Adipocyte (in vitro differentiated cells): ENCODE measurements at regions not wholly inside any gene's neighbourhood (a gene's known extent, or its start where the extent isn't known, plus 50 kb on each side); places are given as distances from the start of the nearest gene placed in this dataset.

Experiments used
- DNase-seq: peaks from one replicate; pipeline ENCODE4 v3.0.0-alpha.2; 2015; ENCODE audit warnings: low read depth
- H3K27me3 ChIP-seq: replicated peaks from 2 replicates; pipeline ENCODE4 v1.7.0; 2013; ENCODE audit warnings: mild to moderate bottlenecking, low read length, moderate library complexity; ENCODE audit not compliant: control insufficient read depth, insufficient read depth
- H3K36me3 ChIP-seq: 2 replicates; pipeline ENCODE4 v1.7.0; 2013; ENCODE audit warnings: low read length, mild to moderate bottlenecking, moderate library complexity; ENCODE audit not compliant: control insufficient read depth, insufficient read depth, severe bottlenecking
- H3K4me1 ChIP-seq: 2 replicates; pipeline ENCODE4 v1.7.0; 2013; ENCODE audit warnings: mild to moderate bottlenecking, low read length, moderate library complexity; ENCODE audit not compliant: control insufficient read depth, insufficient read depth
- H3K4me3 ChIP-seq: 2 replicates; pipeline ENCODE4 v1.7.0; 2013; ENCODE audit warnings: mild to moderate bottlenecking, low read length, moderate library complexity
- H3K9ac ChIP-seq: 2 replicates; pipeline ENCODE4 v1.7.0; 2013; ENCODE audit warnings: mild to moderate bottlenecking, low read length, moderate library complexity
- H3K9me3 ChIP-seq: 2 replicates; pipeline ENCODE4 v1.7.0; 2013; ENCODE audit warnings: mild to moderate bottlenecking, low read length, moderate library complexity; ENCODE audit not compliant: control insufficient read depth

DNA sequence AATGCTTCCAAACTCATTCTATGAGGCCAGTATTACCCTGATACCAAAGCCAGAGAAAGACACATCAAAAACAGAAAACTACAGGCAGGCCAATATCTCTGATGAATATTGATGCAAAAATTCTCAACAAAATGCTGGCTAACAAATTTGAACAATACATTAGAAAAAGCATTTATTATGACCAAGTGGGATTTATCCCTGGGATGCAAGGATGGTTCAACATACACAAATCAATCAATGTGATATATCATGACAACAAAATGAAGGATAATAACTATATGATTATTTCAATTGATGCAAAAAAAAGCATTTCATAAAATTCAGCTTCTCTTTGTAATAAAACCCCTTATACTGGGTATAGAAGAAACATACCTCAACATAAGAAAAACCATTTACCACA is 550.9 kb downstream of the ADCYAP1 start:
- Histone ChIP-seq H3K9ac (no peak overlapping the region), H3K4me1 (no peaks in the 10 kb centered on the region), H3K36me3 (no peaks in the 10 kb centered on the region), H3K9me3 (peaks cover 18% of the 10 kb centered on the region), H3K4me3 (no peak overlapping the region), H3K27me3 (no peaks in the 10 kb centered on the region)
- DNase-seq, result no peak

DNA sequence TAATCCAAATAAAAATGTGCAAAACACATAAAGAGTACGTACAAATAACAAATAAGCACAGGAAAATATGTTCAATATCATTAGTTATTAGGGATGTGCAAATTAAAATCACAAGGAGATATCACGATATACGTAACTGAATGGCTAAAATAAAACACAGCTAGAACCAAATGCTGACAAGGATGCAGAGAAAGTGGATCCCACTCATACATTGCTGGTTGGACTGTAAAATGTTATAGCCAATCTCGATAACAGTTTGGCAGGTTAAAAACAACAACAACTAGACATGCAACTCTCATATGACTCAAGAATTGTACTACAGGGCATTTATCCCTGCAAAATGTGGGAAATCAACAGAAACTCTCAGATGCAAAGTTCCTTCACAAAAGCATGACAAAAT is 553.9 kb downstream of the ADCYAP1 start:
- no peaks in the 10 kb centered on the region for H3K4me1 ChIP-seq
- no peak for DNase-seq
- H3K27me3 ChIP-seq, result no peaks in the 10 kb centered on the region
- no peak overlapping the region for H3K9ac ChIP-seq
- peaks cover 18% of the 10 kb centered on the region for H3K9me3 ChIP-seq
- H3K4me3 ChIP-seq, result no peak overlapping the region
- no peaks in the 10 kb centered on the region for H3K36me3 ChIP-seq

DNA sequence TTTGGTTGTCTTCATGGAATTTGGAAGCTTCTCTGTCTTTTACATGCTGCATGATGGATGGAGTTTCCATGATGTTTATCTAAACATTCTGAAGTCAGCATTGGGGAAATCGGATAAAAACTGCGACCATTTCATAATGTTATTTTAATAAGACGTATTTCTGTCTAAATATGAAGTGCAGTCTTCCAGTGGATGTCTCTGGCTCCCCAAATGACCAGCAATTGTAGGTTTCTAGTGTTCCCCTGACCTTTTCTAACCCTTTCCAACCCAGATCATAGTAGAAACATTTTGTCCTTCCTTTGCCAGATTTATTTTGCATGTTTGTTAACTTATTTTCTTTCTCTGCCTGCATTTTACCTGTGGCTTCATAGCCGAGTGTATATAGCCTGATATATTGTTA is 559.3 kb downstream of the ADCYAP1 start:
- Histone ChIP-seq H3K4me3 (no peak overlapping the region), H3K9me3 (peaks cover 3% of the 10 kb centered on the region), H3K36me3 (no peaks in the 10 kb centered on the region), H3K9ac (no peak overlapping the region), H3K4me1 (no peaks in the 10 kb centered on the region), H3K27me3 (no peaks in the 10 kb centered on the region)
- no peak for DNase-seq

DNA sequence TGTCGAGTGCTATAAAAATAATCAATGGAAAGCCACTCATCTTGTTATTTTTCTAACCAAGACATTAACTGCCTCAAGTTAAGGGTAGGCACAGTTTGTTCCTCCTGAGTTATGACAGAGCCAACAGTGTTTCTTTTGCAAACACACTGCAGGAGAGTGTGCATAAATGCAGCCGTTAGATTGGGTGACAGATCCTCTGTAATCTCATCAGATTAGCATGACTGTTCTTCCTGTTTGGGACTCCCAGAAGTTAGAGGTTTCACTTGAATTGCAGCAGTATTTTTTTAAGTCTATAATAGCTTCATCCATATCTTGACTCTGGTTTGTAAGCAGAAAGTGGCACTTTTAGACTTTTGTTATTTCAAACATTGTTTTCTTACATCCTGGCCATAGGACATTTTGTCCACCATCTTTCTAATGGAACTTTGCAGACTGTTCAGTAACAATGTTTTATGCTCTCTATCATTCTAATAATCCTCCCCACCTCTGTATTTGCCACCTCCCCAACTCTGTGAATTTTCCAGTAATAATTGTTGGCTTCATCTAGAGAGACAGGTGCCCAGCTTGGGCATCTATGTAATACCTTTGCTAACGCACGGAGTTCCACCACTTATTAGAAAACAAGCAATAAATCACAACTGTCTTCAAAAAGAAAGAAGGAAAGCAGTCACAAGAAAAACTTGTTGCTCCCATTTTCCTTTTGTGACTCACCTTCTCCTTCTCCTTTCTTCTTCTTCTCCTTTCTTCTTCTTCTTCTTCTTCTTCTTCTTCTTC is 560.0 kb downstream of the ADCYAP1 start:
- no peaks in the 10 kb centered on the region for H3K9me3 ChIP-seq
- H3K9ac ChIP-seq, result no peak overlapping the region
- no peaks in the 10 kb centered on the region for H3K4me1 ChIP-seq
- H3K27me3 ChIP-seq, result no peaks in the 10 kb centered on the region
- H3K4me3 ChIP-seq, result no peak overlapping the region
- no peak for DNase-seq
- no peaks in the 10 kb centered on the region for H3K36me3 ChIP-seq

DNA sequence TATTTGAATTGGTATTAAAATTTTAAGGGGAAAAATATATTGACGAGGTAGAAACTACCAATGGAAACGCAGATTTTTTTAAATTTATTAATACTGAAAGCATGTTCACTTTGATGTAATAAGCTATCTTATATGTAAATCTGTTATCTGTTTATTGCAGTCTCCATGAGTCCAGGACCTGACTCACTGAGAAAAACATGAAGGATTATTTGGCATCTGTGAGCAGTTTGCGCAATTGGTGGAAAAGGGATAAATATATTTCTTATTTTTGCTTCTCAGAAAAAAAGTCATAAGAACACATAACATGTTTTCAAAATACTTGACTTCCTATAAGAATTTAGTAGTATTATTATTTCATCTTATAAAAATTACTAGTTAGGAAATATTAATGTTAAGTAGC is 561.4 kb downstream of the ADCYAP1 start:
- Histone ChIP-seq H3K27me3 (no peaks in the 10 kb centered on the region), H3K36me3 (no peaks in the 10 kb centered on the region), H3K4me3 (no peak overlapping the region), H3K4me1 (no peaks in the 10 kb centered on the region), H3K9ac (no peak overlapping the region), H3K9me3 (no peaks in the 10 kb centered on the region)
- no peak for DNase-seq

DNA sequence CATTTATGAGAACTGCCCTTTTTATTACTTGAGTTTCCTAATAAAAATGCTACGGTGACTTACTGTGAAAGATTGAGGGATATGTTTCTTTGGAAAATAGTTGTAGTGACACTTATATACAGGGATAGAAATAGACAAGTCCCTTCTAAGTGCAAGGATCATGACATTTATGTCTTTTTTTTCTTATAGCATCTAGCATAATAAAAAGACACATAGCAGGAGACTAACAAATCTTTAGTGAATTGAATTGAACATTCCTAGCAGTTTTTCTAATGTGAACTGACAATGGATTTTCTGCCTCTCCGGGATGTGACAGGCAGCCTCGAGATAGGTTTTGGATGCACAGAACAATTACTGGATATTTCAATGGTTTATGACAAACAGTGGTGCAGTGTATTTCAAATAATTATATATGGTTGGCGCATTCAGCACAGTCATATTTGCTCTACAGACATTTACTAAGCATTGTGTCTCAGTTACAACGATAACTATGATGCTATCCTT is 562.8 kb downstream of the ADCYAP1 start:
- Histone ChIP-seq H3K9me3 (no peaks in the 10 kb centered on the region), H3K4me1 (no peaks in the 10 kb centered on the region), H3K4me3 (no peak overlapping the region), H3K9ac (no peak overlapping the region), H3K27me3 (no peaks in the 10 kb centered on the region), H3K36me3 (no peaks in the 10 kb centered on the region)
- no peak for DNase-seq

DNA sequence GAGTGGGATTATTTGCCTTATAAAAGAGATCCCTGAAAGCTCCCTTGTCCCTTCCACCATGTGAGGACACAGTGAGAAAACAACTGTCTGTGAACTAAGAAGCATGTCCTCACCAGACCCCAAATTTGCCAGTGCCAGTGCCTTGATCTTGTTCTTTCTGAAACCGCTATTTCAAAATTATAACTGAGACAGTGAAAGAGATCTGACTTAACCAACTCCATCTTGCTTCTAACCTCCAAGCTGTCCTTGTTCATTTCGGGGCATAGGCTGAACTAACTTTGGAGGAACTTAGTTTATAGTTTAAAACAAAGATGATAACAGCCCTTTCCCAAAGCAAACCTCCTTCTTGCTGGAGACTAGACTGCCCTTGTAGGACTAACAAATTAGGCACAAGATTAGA is 563.9 kb downstream of the ADCYAP1 start:
- no peak for DNase-seq
- Histone ChIP-seq H3K9ac (no peak overlapping the region), H3K4me3 (no peak overlapping the region), H3K36me3 (no peaks in the 10 kb centered on the region), H3K4me1 (no peaks in the 10 kb centered on the region), H3K9me3 (no peaks in the 10 kb centered on the region), H3K27me3 (no peaks in the 10 kb centered on the region)

DNA sequence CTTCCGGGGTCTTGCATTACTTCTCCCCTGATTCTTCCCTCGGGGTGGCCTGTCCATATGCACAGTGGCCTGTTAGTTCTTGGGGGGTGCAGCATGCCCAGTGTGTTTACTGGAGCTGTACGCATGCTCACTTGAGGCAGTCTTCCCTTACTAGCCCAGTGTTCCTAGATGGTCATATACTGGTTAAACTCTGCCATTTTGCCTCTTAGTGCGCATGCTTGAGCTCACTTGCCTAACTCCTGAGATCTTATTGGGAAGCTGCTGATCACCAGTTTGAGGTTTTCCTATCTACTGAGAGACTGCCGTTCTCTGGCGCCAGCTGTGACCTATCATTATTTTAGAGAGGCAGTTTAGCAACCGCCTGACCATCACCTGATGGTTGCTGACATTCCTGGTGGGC is 571.2 kb downstream of the ADCYAP1 start:
- DNase-seq, result no peak
- H3K4me3 ChIP-seq, result no peak overlapping the region
- H3K36me3 ChIP-seq, result no peaks in the 10 kb centered on the region
- H3K9ac ChIP-seq, result no peak overlapping the region
- no peaks in the 10 kb centered on the region for H3K9me3 ChIP-seq
- H3K27me3 ChIP-seq, result no peaks in the 10 kb centered on the region
- no peaks in the 10 kb centered on the region for H3K4me1 ChIP-seq

DNA sequence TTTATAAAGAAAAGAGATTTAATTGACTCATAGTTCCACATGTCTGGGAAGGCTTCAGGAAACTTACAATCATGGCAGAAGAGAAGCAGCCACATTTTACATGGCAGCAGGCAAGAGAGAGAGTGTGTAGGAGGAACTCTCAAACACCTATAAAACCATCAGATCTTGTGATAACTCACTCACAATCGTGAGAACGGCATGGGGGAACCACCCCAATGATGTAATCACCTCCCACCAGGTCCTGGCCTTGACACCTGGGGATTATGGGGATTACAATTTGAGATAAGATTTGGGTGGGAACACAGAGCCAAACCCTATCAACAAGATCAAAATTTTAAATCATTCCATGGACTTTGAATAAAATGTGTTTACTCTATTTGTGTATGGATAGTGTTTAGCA is 575.6 kb downstream of the ADCYAP1 start:
- no peaks in the 10 kb centered on the region for H3K27me3 ChIP-seq
- H3K4me3 ChIP-seq, result no peak overlapping the region
- no peaks in the 10 kb centered on the region for H3K4me1 ChIP-seq
- no peak for DNase-seq
- no peaks in the 10 kb centered on the region for H3K36me3 ChIP-seq
- no peaks in the 10 kb centered on the region for H3K9me3 ChIP-seq
- H3K9ac ChIP-seq, result no peak overlapping the region

DNA sequence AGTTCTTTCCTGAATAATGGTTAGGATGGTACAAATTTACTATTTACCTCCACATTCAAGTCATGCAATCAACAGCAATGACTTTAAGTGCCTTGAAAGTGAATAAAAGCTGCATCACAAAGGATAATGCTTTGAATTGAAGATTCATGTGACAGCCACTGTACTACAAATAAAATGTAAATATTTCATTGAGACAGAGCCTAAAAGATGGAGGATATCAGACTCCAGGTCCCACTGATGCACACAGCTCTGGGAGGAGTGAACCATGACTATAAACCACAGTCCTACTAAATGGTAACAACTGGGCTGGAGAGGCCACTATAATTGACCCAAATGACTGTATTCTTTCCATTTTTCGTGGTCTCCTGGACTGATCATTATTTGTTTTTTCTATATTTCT is 576.9 kb downstream of the ADCYAP1 start:
- no peak overlapping the region for H3K9ac ChIP-seq
- H3K4me3 ChIP-seq, result no peak overlapping the region
- no peaks in the 10 kb centered on the region for H3K27me3 ChIP-seq
- H3K4me1 ChIP-seq, result no peaks in the 10 kb centered on the region
- H3K36me3 ChIP-seq, result no peaks in the 10 kb centered on the region
- no peaks in the 10 kb centered on the region for H3K9me3 ChIP-seq
- no peak for DNase-seq

DNA sequence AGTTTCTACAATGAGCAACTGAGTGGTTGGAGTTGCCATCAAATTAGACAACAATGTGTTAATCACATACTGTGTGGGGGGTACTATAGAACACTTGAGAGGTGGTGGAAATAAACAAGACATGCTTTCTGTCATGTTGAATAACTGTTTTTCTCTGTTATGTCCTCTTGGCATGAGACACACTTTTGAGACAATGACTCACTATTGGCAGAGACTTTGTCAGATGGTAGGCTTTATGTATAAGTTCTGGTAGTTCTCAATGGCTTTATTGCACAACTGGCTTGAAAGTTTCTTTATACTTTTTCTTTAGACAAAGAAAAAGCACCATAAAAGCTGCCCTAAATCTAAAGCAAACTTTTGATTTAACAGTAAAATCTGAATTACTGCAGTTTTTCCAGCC is 578.7 kb downstream of the ADCYAP1 start:
- Histone ChIP-seq H3K36me3 (no peaks in the 10 kb centered on the region), H3K9ac (no peak overlapping the region), H3K4me1 (no peaks in the 10 kb centered on the region), H3K27me3 (no peaks in the 10 kb centered on the region), H3K4me3 (no peak overlapping the region), H3K9me3 (no peaks in the 10 kb centered on the region)
- DNase-seq, result no peak

DNA sequence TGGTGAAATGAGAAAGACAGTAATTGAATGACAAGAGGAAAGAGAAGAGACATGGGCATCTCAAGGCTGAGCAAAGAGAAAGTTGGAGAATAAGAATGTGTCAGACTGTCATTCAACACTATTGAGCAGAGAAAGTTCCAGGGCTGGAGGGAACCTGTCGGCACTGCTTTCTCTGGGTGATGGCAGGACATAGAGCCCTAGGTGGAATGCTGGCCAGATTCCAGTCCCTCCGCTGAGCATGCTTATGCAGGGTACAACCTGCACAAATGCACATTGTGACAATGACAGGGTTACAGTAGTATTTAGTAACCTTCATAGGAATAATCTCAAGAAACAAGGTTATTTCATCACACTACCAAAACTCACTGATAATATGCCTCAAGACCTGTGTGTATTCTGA is 582.8 kb downstream of the ADCYAP1 start:
- Histone ChIP-seq H3K36me3 (no peaks in the 10 kb centered on the region), H3K4me3 (no peak overlapping the region), H3K9me3 (no peaks in the 10 kb centered on the region), H3K27me3 (no peaks in the 10 kb centered on the region), H3K4me1 (no peaks in the 10 kb centered on the region), H3K9ac (no peak overlapping the region)
- DNase-seq, result no peak
